GM19043 (cell line): ENCODE measurements at regions not wholly inside any gene's neighbourhood (a gene's known extent, or its start where the extent isn't known, plus 50 kb on each side); places are given as distances from the start of the nearest gene placed in this dataset.
"Not testable (repeated sequence)": the region's sequence is repeated elsewhere in the genome, so short reads cannot be mapped to it uniquely, and the experiment has no call there.

ENCODE experiments used
- ATAC-seq: cut with Tn5 transposase; IDR thresholded peaks from one replicate; pipeline ENCODE4 v1.9.1; 2021; ENCODE audit warnings: low read depth; ENCODE audit not compliant: unreplicated experiment

- no peak for ATAC-seq
Observed at GRCh38 chr4:135464311-135464710, 1262.7 kb upstream of the PABPC4L start.

- not testable (repeated sequence) for ATAC-seq
Observed at GRCh38 chr4:135447598-135447997, 1246.0 kb upstream of the PABPC4L start.

- no peak for ATAC-seq
Observed at GRCh38 chr4:135434936-135435335, 1233.3 kb upstream of the PABPC4L start.

GRCh38 chr4:135429528-135429927, 1227.9 kb upstream of the PABPC4L start:
- no peak for ATAC-seq

GRCh38 chr4:135418353-135418752, 1216.8 kb upstream of the PABPC4L start:
- no peak for ATAC-seq

- ATAC-seq = no peak
Observed at GRCh38 chr4:135412213-135412612, 1210.6 kb upstream of the PABPC4L start.

- ATAC-seq = no peak
Observed at GRCh38 chr4:135411251-135411650, 1209.7 kb upstream of the PABPC4L start.

- not testable (repeated sequence) for ATAC-seq
Observed at GRCh38 chr4:135409261-135409660, 1207.7 kb upstream of the PABPC4L start.

- no peak for ATAC-seq
Observed at GRCh38 chr4:135408109-135408508, 1206.5 kb upstream of the PABPC4L start.

- not testable (repeated sequence) for ATAC-seq
Observed at GRCh38 chr4:135406597-135406996, 1205.0 kb upstream of the PABPC4L start.

GRCh38 chr4:135385830-135386581, 1184.4 kb upstream of the PABPC4L start:
- ATAC-seq = no peak

GRCh38 chr4:135383356-135384288, 1182.0 kb upstream of the PABPC4L start:
- ATAC-seq = no peak

- ATAC-seq = no peak
Observed at GRCh38 chr4:135382280-135382959, 1180.8 kb upstream of the PABPC4L start.

- ATAC-seq = no peak
Observed at GRCh38 chr4:135372131-135372530, 1170.5 kb upstream of the PABPC4L start.

- no peak for ATAC-seq
Observed at GRCh38 chr4:135371137-135371536, 1169.5 kb upstream of the PABPC4L start.

GRCh38 chr4:135368831-135369230, 1167.2 kb upstream of the PABPC4L start:
- ATAC-seq = no peak

- no peak for ATAC-seq
Observed at GRCh38 chr4:135365065-135365464, 1163.5 kb upstream of the PABPC4L start.

GRCh38 chr4:135359128-135359527, 1157.5 kb upstream of the PABPC4L start:
- ATAC-seq = no peak

GRCh38 chr4:135357091-135357490, 1155.5 kb upstream of the PABPC4L start:
- no peak for ATAC-seq

GRCh38 chr4:135354876-135355275, 1153.3 kb upstream of the PABPC4L start:
- ATAC-seq = no peak

GRCh38 chr4:135353008-135353407, 1151.4 kb upstream of the PABPC4L start:
- no peak for ATAC-seq
